WTC11 (cell line): ENCODE measurements at regions not wholly inside any gene's neighbourhood (a gene's known extent, or its start where the extent isn't known, plus 50 kb on each side); places are given as distances from the start of the nearest gene placed in this dataset.

Source experiments
- ATAC-seq: fragments of 200-7000 bp; cut with Tn5 transposase; 2 replicates; pipeline ENCODE4 v1.10.0; 2021; ENCODE audit warnings: mild to moderate bottlenecking, moderate library complexity
- CTCF ChIA-PET: fragments of 300-600 bp; sonication (Branson Sonifier 250); formaldehyde crosslinking; loops from one replicate; lab custom pipeline; 2021; ENCODE audit warnings: antibody characterized with exemption; lab: Charles Lee
- POLR2A ChIA-PET: fragments of 350-600 bp; sonication (Branson Sonifier 250); formaldehyde crosslinking; loops from one replicate; lab custom pipeline; 2021; ENCODE audit warnings: antibody characterized with exemption; lab: Charles Lee
- DNase-seq: peaks from one replicate; pipeline ENCODE4 v3.0.0; 2021; ENCODE audit warnings: low spot score
- H3K27ac Mint-ChIP-seq: 2 replicates; pipeline ENCODE4 v1.8.0; 2021; ENCODE audit warnings: mixed read lengths
- H3K27me3 Mint-ChIP-seq: 2 replicates; pipeline ENCODE4 v1.8.0; 2021; ENCODE audit warnings: low read depth, mild to moderate bottlenecking, moderate library complexity, mixed read lengths
- H3K36me3 Mint-ChIP-seq: 2 replicates; pipeline ENCODE4 v1.8.0; 2021; ENCODE audit warnings: mixed read lengths
- H3K4me1 Mint-ChIP-seq: 2 replicates; pipeline ENCODE4 v1.8.0; 2022; ENCODE audit warnings: mixed read lengths
- H3K4me3 Mint-ChIP-seq: 2 replicates; pipeline ENCODE4 v1.8.0; 2021; ENCODE audit warnings: mild to moderate bottlenecking, moderate library complexity, mixed read lengths
- H3K9me3 Mint-ChIP-seq: 2 replicates; pipeline ENCODE4 v1.8.0; 2021; ENCODE audit warnings: mixed read lengths
- CREB1 ChIP-seq: sonication (generic); formaldehyde crosslinking; IDR thresholded peaks from 2 replicates; pipeline ENCODE4 v1.8.0; 2023; ENCODE audit warnings: mild to moderate bottlenecking, missing genetic modification reagents
- CREM ChIP-seq: sonication (generic); formaldehyde crosslinking; IDR thresholded peaks from 2 replicates; pipeline ENCODE4 v1.8.1; 2022; ENCODE audit warnings: mild to moderate bottlenecking, missing genetic modification reagents, moderate library complexity
- EMX1 ChIP-seq: fragments of 250-450 bp; sonication (Bioruptor Pico); IDR thresholded peaks from 2 replicates; pipeline ENCODE4 v1.8.0; 2021; ENCODE audit warnings: mild to moderate bottlenecking
- GABPB1 ChIP-seq: sonication (generic); formaldehyde crosslinking; IDR thresholded peaks from 2 replicates; pipeline ENCODE4 v1.8.1; 2023; ENCODE audit warnings: mild to moderate bottlenecking, missing genetic modification reagents
- JAZF1 ChIP-seq: fragments of 250-450 bp; sonication (Bioruptor Pico); IDR thresholded peaks from 2 replicates; pipeline ENCODE4 v1.9.0; 2021; ENCODE audit warnings: moderate library complexity, mild to moderate bottlenecking, inconsistent platforms
- JUN ChIP-seq: sonication (generic); formaldehyde crosslinking; IDR thresholded peaks from 2 replicates; pipeline ENCODE4 v1.8.0; 2023; ENCODE audit warnings: mild to moderate bottlenecking, missing genetic modification reagents
- NFE2L1 ChIP-seq: sonication (generic); formaldehyde crosslinking; IDR thresholded peaks from 2 replicates; pipeline ENCODE4 v1.8.1; 2023; ENCODE audit warnings: missing genetic modification reagents
- NR3C1 ChIP-seq: sonication (generic); formaldehyde crosslinking; conservative IDR thresholded peaks from 2 replicates; pipeline ENCODE4 v1.8.1; 2023; ENCODE audit warnings: low read depth, mild to moderate bottlenecking, missing genetic modification reagents
- OVOL2 ChIP-seq: fragments of 250-450 bp; sonication (Bioruptor Pico); IDR thresholded peaks from 2 replicates; pipeline ENCODE4 v1.9.0; 2021; ENCODE audit warnings: mild to moderate bottlenecking, borderline replicate concordance
- PRRX2 ChIP-seq: fragments of 250-450 bp; sonication (Bioruptor Pico); IDR thresholded peaks from 2 replicates; pipeline ENCODE4 v1.8.0; 2021; ENCODE audit warnings: mild to moderate bottlenecking
- ZNF396 ChIP-seq: fragments of 250-450 bp; sonication (Bioruptor Pico); IDR thresholded peaks from 2 replicates; pipeline ENCODE4 v1.8.0; 2021; ENCODE audit warnings: mild to moderate bottlenecking, moderate library complexity, borderline replicate concordance
- ZNF671 ChIP-seq: fragments of 250-450 bp; sonication (Bioruptor Pico); IDR thresholded peaks from 2 replicates; pipeline ENCODE4 v1.8.0; 2021; ENCODE audit warnings: mild to moderate bottlenecking
- TF ChIP-seq, protein P1 (sequence below): sonication (generic); formaldehyde crosslinking; IDR thresholded peaks from 2 replicates; pipeline ENCODE4 v1.8.1; 2022; ENCODE audit warnings: mild to moderate bottlenecking, missing genetic modification reagents, moderate library complexity, borderline replicate concordance
- TF ChIP-seq, protein P2 (sequence below): sonication (generic); formaldehyde crosslinking; IDR thresholded peaks from 2 replicates; pipeline ENCODE4 v1.8.1; 2023; ENCODE audit warnings: mild to moderate bottlenecking, missing genetic modification reagents, moderate library complexity
- TF ChIP-seq, protein P3 (sequence below): sonication (generic); formaldehyde crosslinking; IDR thresholded peaks from 2 replicates; pipeline ENCODE4 v1.8.1; 2023; ENCODE audit warnings: mild to moderate bottlenecking, moderate library complexity, missing genetic modification reagents
- TF ChIP-seq, protein P4 (sequence below): sonication (generic); formaldehyde crosslinking; IDR thresholded peaks from 2 replicates; pipeline ENCODE4 v1.8.1; 2023; ENCODE audit warnings: mild to moderate bottlenecking, missing genetic modification reagents, borderline replicate concordance
- TF ChIP-seq, protein P5 (sequence below): fragments of 250-450 bp; sonication (Bioruptor Pico); IDR thresholded peaks from 2 replicates; pipeline ENCODE4 v1.9.0; 2021; ENCODE audit warnings: moderate library complexity, mild to moderate bottlenecking, inconsistent platforms, borderline replicate concordance
- TF ChIP-seq, protein P6 (sequence below): fragments of 250-450 bp; sonication (Bioruptor Pico); IDR thresholded peaks from 2 replicates; pipeline ENCODE4 v2.1.2; 2022; ENCODE audit warnings: mild to moderate bottlenecking, moderate library complexity

DNA sequence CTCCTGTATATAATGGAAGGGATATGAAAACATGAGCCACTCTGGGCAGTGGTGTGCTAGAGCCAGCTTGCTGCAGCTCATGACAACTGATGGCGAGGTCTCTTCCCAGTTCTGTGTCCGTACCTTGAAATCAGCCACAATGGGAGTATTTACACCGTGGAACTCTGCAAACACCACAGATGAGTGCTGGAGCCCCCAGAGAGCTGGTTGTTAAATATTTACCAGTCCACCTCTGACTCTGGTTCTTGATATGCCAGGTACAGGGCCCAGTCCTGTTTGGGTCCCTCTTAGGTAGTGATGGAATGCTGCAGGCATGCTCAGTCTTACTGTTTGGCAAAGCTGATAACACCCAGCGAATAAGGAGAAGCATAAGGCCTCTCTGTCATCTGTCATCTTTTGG is 116.1 kb upstream of the GLI2 start:
- no peak for DNase-seq
- Mint-ChIP-seq H3K27me3 (peaks cover 3% of the 10 kb centered on the region), H3K36me3 (no peaks in the 10 kb centered on the region), H3K27ac (no peak overlapping the region), H3K4me1 (peaks cover 4% of the 10 kb centered on the region; the same call in 1 of the 2 replicates), H3K4me3 (no peak overlapping the region), H3K9me3 (no peaks in the 10 kb centered on the region)
- CTCF ChIA-PET: interaction anchor here (0.5 to 1.9 kb wide), 3 partner anchors 56 to 67 kb away, joined by 3 to 7 read pairs (median 3); no protein-coding TSS in a partner anchor
- POLR2A ChIA-PET: no interaction called here
- ATAC-seq: no peak
- no peak for TF ChIP-seq EMX1 (CRISPR knock-in tag)
- TF ChIP-seq, protein P1, sequence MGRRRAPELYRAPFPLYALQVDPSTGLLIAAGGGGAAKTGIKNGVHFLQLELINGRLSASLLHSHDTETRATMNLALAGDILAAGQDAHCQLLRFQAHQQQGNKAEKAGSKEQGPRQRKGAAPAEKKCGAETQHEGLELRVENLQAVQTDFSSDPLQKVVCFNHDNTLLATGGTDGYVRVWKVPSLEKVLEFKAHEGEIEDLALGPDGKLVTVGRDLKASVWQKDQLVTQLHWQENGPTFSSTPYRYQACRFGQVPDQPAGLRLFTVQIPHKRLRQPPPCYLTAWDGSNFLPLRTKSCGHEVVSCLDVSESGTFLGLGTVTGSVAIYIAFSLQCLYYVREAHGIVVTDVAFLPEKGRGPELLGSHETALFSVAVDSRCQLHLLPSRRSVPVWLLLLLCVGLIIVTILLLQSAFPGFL: no peak
- TF ChIP-seq, protein P2, sequence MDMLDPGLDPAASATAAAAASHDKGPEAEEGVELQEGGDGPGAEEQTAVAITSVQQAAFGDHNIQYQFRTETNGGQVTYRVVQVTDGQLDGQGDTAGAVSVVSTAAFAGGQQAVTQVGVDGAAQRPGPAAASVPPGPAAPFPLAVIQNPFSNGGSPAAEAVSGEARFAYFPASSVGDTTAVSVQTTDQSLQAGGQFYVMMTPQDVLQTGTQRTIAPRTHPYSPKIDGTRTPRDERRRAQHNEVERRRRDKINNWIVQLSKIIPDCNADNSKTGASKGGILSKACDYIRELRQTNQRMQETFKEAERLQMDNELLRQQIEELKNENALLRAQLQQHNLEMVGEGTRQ (CRISPR knock-in tag): no peak
- TF ChIP-seq, protein P3, sequence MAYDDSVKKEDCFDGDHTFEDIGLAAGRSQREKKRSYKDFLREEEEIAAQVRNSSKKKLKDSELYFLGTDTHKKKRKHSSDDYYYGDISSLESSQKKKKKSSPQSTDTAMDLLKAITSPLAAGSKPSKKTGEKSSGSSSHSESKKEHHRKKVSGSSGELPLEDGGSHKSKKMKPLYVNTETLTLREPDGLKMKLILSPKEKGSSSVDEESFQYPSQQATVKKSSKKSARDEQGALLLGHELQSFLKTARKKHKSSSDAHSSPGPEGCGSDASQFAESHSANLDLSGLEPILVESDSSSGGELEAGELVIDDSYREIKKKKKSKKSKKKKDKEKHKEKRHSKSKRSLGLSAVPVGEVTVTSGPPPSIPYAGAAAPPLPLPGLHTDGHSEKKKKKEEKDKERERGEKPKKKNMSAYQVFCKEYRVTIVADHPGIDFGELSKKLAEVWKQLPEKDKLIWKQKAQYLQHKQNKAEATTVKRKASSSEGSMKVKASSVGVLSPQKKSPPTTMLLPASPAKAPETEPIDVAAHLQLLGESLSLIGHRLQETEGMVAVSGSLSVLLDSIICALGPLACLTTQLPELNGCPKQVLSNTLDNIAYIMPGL: no peak
- TF ChIP-seq JUN (CRISPR knock-in tag): no peak
- TF ChIP-seq, protein P4, sequence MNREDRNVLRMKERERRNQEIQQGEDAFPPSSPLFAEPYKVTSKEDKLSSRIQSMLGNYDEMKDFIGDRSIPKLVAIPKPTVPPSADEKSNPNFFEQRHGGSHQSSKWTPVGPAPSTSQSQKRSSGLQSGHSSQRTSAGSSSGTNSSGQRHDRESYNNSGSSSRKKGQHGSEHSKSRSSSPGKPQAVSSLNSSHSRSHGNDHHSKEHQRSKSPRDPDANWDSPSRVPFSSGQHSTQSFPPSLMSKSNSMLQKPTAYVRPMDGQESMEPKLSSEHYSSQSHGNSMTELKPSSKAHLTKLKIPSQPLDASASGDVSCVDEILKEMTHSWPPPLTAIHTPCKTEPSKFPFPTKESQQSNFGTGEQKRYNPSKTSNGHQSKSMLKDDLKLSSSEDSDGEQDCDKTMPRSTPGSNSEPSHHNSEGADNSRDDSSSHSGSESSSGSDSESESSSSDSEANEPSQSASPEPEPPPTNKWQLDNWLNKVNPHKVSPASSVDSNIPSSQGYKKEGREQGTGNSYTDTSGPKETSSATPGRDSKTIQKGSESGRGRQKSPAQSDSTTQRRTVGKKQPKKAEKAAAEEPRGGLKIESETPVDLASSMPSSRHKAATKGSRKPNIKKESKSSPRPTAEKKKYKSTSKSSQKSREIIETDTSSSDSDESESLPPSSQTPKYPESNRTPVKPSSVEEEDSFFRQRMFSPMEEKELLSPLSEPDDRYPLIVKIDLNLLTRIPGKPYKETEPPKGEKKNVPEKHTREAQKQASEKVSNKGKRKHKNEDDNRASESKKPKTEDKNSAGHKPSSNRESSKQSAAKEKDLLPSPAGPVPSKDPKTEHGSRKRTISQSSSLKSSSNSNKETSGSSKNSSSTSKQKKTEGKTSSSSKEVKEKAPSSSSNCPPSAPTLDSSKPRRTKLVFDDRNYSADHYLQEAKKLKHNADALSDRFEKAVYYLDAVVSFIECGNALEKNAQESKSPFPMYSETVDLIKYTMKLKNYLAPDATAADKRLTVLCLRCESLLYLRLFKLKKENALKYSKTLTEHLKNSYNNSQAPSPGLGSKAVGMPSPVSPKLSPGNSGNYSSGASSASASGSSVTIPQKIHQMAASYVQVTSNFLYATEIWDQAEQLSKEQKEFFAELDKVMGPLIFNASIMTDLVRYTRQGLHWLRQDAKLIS (CRISPR knock-in tag): no peak
- TF ChIP-seq NR3C1 (CRISPR knock-in tag): no peak
- no peak for TF ChIP-seq JAZF1 (CRISPR knock-in tag)

DNA sequence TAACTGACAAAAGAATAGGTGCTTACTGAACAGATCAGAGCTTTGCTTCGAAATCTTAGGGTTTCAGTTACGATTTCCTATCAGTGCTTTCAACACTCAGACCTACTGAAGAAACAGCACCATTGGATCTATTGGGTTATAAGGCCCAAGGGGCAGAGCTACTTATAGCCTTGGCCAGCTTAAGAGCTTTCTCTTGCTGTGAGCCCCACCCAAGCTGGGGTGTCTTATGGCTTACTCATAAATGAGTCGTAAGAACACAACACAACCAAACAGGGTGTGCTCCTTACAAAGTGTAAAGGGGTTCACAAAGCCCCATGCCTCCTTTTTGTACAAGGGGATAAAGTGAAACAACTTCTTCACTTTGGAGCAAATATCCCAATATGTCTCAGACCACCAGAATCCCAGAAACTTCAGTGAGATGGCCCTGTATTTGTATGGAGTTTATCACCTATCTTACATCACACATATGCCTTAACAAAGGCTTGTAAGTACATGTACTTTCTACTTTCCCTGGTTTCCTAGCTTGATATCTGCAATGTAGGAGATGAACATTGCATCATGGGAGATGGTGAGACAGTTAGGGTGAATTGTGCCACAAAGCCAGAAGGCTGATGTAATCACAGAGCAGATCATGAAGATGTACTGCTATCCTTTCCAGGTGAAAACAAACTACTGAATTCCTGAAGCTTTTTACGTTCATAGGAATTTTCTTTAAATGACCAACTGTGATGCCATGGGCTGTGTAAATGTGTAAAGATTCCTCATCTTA is 115.5 kb upstream of the GLI2 start:
- Mint-ChIP-seq H3K4me3 (no peak overlapping the region), H3K4me1 (no peaks in the 10 kb centered on the region), H3K36me3 (no peaks in the 10 kb centered on the region), H3K27me3 (peaks cover 3% of the 10 kb centered on the region), H3K9me3 (no peaks in the 10 kb centered on the region), H3K27ac (no peak overlapping the region)
- POLR2A ChIA-PET: no interaction called here
- no peak for ATAC-seq
- CTCF ChIA-PET: interaction anchor here (0.5 to 1.9 kb wide), 3 partner anchors 66 to 917 kb away, joined by 3 to 7 read pairs (median 4); no protein-coding TSS in a partner anchor
- peak; percentile 87 for TF ChIP-seq GABPB1 (CRISPR knock-in tag)
- TF ChIP-seq JUN (CRISPR knock-in tag): no peak
- no peak for TF ChIP-seq ZNF396 (CRISPR knock-in tag)
- TF ChIP-seq NFE2L1 (CRISPR knock-in tag): no peak
- DNase-seq: no peak

DNA sequence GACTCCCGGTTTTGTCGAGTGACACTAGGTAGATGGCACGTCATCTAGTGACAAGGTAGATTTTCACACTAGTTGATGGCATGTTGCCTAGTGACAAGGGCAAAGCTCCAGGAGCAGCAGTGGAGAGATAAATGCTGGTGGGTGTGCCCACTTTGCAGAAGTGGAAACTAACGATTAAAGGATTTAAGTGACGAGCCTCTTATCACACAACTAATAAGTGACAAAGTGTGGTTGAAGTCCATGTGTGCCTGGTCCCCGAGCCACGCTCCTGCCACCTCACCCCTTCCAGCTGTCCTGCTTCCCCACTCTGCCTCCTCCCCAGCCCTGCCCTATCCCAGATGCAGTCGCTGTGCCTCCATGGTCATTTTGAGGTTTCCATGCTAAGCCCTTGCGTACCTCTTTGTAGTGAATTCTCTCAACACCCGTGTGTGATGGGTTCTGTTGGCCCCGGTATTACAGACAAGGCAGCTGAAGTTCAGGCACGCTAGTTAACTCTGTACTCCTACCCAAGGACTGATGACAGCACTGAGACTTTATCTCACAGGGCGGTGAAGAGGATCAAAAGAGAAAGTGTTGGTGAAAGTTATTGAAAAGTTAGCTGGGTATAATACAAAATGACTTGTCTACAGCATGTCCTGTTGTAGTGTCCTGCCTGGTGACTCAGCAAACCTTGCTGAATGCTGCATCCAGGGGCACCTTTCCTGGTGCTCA is 113.4 kb upstream of the GLI2 start:
- DNase-seq: no peak
- ATAC-seq: no peak
- POLR2A ChIA-PET: no interaction called here
- CTCF ChIA-PET: no interaction called here
- Mint-ChIP-seq H3K9me3 (no peaks in the 10 kb centered on the region), H3K27me3 (peaks cover 12% of the 10 kb centered on the region), H3K4me1 (no peaks in the 10 kb centered on the region), H3K4me3 (no peak overlapping the region), H3K36me3 (no peaks in the 10 kb centered on the region), H3K27ac (no peak overlapping the region; the same call in 1 of the 2 replicates)
- TF ChIP-seq ZNF671 (CRISPR knock-in tag): no peak
- TF ChIP-seq CREM (CRISPR knock-in tag): no peak
- TF ChIP-seq CREB1 (CRISPR knock-in tag): no peak
- no peak for TF ChIP-seq ZNF396 (CRISPR knock-in tag)
- TF ChIP-seq, protein P5, sequence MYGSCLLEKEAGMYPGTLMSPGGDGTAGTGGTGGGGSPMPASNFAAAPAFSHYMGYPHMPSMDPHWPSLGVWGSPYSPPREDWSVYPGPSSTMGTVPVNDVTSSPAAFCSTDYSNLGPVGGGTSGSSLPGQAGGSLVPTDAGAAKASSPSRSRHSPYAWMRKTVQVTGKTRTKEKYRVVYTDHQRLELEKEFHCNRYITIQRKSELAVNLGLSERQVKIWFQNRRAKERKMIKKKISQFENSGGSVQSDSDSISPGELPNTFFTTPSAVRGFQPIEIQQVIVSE (CRISPR knock-in tag): no peak
- no peak for TF ChIP-seq OVOL2 (CRISPR knock-in tag)
- TF ChIP-seq PRRX2 (CRISPR knock-in tag): no peak
- TF ChIP-seq, protein P6, sequence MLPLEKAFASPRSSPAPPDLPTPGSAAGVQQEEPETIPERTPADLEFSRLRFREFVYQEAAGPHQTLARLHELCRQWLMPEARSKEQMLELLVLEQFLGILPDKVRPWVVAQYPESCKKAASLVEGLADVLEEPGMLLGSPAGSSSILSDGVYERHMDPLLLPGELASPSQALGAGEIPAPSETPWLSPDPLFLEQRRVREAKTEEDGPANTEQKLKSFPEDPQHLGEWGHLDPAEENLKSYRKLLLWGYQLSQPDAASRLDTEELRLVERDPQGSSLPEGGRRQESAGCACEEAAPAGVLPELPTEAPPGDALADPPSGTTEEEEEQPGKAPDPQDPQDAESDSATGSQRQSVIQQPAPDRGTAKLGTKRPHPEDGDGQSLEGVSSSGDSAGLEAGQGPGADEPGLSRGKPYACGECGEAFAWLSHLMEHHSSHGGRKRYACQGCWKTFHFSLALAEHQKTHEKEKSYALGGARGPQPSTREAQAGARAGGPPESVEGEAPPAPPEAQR: no peak
